Bronchial epithelial cell (primary cell): ENCODE measurements at regions not wholly inside any gene's neighbourhood (a gene's known extent, or its start where the extent isn't known, plus 50 kb on each side); places are given as distances from the start of the nearest gene placed in this dataset.

Experiments
- DNase-seq: peaks from one replicate; pipeline ENCODE4 v3.0.0-alpha.2; 2010; ENCODE audit warnings: low read depth
- FAIRE-seq: peaks from 2 replicates; lab custom pipeline; 2011; peaks lifted over from hg19 to GRCh38; lab: Jason Lieb, UNC
- H3K27me3 ChIP-seq: 2 replicates; pipeline ENCODE4 v1.5.1; 2011; ENCODE audit warnings: low read length; ENCODE audit not compliant: control insufficient read depth, insufficient read depth
- H3K36me3 ChIP-seq: 2 replicates; pipeline ENCODE4 v1.5.1; 2011; ENCODE audit warnings: low read length; ENCODE audit not compliant: control insufficient read depth, insufficient read depth
- H3K4me3 ChIP-seq: 2 replicates; pipeline ENCODE4 v1.5.1; 2011; ENCODE audit warnings: mild to moderate bottlenecking, low read depth, low read length, control low read depth
- TF ChIP-seq, protein P1 (sequence below): IDR thresholded peaks from 2 replicates; pipeline ENCODE4 v1.5.1; 2011; ENCODE audit warnings: mild to moderate bottlenecking, moderate library complexity, low read length, control low read depth, inconsistent platforms; ENCODE audit not compliant: insufficient read depth, severe bottlenecking

DNA sequence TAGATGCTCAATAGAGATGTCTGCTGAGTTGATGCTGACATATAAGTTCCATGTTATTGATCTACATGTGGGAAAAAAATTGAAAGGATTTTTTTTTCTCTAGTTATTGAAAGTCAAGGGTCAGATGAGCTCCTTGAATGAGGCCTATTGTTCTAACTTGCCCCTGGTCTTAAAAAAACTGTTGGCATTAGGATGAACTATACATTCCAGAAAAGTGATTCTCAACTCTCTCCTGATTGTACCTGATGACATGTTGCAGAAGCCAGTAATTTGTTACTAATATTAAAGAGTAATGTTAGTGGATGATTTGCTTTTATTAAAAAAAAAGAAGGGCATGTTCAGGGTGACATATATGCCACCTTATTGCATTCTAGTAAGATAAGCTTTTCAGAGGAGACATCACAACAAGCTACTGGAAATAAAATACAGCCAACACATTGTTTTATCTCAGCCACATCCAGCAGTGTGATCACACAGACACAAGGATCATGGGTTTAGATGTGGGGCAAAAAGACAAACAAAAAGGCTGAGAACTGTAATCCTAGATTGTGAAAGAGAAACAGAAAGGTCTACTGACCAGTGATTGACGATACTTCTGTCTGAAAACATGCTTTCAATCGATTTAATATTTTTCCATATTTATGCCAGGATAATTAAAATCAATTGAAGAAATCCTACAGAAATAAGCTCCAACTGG, 1314.1 kb upstream of the C9orf72 start:
- DNase-seq (peak; percentile 93), FAIRE-seq (no peak)
- TF ChIP-seq, protein P1, sequence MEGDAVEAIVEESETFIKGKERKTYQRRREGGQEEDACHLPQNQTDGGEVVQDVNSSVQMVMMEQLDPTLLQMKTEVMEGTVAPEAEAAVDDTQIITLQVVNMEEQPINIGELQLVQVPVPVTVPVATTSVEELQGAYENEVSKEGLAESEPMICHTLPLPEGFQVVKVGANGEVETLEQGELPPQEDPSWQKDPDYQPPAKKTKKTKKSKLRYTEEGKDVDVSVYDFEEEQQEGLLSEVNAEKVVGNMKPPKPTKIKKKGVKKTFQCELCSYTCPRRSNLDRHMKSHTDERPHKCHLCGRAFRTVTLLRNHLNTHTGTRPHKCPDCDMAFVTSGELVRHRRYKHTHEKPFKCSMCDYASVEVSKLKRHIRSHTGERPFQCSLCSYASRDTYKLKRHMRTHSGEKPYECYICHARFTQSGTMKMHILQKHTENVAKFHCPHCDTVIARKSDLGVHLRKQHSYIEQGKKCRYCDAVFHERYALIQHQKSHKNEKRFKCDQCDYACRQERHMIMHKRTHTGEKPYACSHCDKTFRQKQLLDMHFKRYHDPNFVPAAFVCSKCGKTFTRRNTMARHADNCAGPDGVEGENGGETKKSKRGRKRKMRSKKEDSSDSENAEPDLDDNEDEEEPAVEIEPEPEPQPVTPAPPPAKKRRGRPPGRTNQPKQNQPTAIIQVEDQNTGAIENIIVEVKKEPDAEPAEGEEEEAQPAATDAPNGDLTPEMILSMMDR = no peak
- H3K36me3 ChIP-seq = no peaks in the 10 kb centered on the region
- no peaks in the 10 kb centered on the region for H3K27me3 ChIP-seq
- H3K4me3 ChIP-seq = no peak overlapping the region

DNA sequence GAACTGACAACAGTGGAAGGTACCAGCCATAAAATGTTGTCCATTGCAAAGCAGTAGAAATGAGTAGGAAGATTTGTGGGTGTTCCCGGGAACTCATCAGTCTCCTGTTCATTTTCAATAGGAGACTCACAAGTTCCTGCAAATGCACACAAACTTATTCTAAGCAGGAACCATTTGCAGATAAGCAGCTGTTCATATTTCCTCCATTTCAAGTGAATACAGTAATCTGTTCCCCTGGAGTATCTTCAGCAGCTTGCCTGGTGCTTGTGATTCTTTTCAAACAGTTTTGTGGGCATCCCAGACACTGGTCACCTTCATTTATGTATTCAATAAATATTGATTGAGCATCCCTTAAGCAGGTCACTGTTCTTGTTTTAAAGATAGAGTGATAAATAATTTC, 1315.5 kb upstream of the C9orf72 start:
- FAIRE-seq (no peak), DNase-seq (no peak)
- Histone ChIP-seq H3K27me3 (no peaks in the 10 kb centered on the region), H3K4me3 (no peak overlapping the region), H3K36me3 (no peaks in the 10 kb centered on the region)
- TF ChIP-seq, protein P1 = no peak

DNA sequence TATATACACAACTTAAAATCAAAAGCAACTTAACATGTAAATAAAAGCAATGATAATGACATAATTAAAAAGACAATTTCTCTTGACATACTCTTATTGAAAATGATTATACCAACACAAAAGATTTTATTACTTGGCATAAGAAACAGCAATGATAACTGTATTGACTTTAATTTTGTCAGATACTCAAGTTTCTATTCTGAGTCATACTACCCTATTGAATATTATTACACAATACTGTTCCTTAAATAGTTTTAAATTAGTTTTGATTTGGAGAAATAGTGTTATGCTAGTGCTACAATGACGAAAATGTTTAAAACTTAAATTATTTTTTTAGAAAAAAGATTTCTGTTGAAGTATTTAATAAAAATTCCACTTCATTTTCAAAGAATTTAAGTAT, 1319.3 kb upstream of the C9orf72 start:
- H3K27me3 ChIP-seq = no peaks in the 10 kb centered on the region
- H3K4me3 ChIP-seq = no peak overlapping the region
- no peaks in the 10 kb centered on the region for H3K36me3 ChIP-seq
- TF ChIP-seq, protein P1 = no peak
- DNase-seq = peak; percentile 79
- FAIRE-seq = no peak

DNA sequence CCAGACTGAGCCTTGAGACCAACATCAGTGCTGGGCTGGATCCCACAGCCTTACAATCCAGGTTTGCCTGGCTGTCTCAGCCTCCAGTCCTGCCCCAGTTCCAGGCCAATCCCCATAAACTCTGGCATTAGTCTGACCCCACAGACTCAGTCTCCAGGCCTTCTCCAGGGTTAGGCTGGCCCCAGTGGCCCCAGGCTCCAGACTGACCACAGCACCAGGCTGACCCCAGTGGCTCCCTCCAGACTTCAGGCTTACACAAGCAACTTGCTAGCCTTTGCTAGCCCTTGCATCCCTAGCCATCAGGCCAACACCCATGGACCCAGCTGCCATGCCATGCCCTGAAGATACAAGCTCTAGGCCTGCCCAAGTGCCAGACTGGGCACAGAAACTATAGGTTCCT, 1326.0 kb upstream of the C9orf72 start:
- FAIRE-seq (no peak), DNase-seq (no peak)
- Histone ChIP-seq H3K4me3 (no peak overlapping the region), H3K36me3 (no peaks in the 10 kb centered on the region), H3K27me3 (no peaks in the 10 kb centered on the region)
- TF ChIP-seq, protein P1 = no peak

DNA sequence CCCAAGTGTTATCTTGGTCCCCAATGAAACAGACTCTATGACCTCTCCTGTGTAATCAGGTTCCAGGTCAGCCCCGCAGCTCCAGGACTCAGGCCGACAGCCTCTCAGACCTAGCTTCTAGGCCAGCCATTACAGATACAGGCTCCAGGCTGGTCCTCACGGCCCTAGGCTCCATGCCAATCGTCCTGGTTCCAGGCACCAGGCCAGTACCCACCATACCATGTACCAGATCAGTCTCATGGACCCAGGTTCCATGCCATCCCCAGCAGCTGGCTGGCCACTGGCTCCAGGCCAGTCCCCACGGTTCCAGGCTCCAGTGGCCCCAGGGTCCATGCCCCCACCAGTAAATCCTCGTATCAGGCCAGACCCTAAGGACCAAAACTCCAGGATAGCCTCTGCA, 1326.6 kb upstream of the C9orf72 start:
- no peaks in the 10 kb centered on the region for H3K27me3 ChIP-seq
- H3K36me3 ChIP-seq = no peaks in the 10 kb centered on the region
- FAIRE-seq (no peak), DNase-seq (no peak)
- H3K4me3 ChIP-seq = no peak overlapping the region
- TF ChIP-seq, protein P1 = no peak

DNA sequence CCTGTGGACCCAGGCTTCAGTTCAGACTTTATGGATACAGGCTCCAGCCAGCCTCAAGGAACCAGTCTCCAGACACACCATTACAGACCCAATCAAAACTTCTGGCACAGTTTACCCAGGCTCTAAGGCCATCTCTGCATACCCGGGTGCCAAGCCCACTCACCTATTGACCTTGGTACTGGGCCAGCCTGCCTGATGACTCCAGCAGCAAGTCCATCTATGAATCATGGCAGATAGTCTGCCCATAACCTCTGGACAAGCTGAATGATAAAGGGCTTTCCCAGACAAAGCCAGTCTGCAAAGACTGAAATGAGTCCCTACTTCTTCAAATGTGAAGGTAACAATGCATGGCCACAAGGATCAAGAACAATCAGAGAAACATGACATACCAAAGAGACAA, 1327.1 kb upstream of the C9orf72 start:
- TF ChIP-seq, protein P1 = no peak
- DNase-seq (no peak), FAIRE-seq (no peak)
- Histone ChIP-seq H3K4me3 (no peak overlapping the region), H3K27me3 (no peaks in the 10 kb centered on the region), H3K36me3 (no peaks in the 10 kb centered on the region)
